Endodermal cell (in vitro differentiated cells): ENCODE measurements at regions not wholly inside any gene's neighbourhood (a gene's known extent, or its start where the extent isn't known, plus 50 kb on each side); places are given as distances from the start of the nearest gene placed in this dataset.

ENCODE experiments used
- DNase-seq: peaks from one replicate; pipeline ENCODE4 v3.0.0-alpha.2; 2017
- H3K27ac ChIP-seq: 2 replicates; pipeline ENCODE4 v1.5.1; 2013; ENCODE audit warnings: mild to moderate bottlenecking, low read depth, low read length, moderate library complexity
- H3K27me3 ChIP-seq: 2 replicates; pipeline ENCODE4 v1.6.1; 2013; ENCODE audit warnings: mild to moderate bottlenecking, low read length, moderate library complexity; ENCODE audit not compliant: insufficient read depth, control insufficient read depth, poor library complexity, severe bottlenecking
- H3K36me3 ChIP-seq: 2 replicates; pipeline ENCODE4 v1.7.0; 2013; ENCODE audit warnings: mild to moderate bottlenecking, low read length, moderate library complexity; ENCODE audit not compliant: control insufficient read depth, insufficient read depth
- H3K4me1 ChIP-seq: one replicate; pipeline ENCODE4 v1.7.0; 2013; ENCODE audit warnings: low read length; ENCODE audit not compliant: control insufficient read depth, insufficient read depth
- H3K4me3 ChIP-seq: 2 replicates; pipeline ENCODE4 v1.5.1; 2013; ENCODE audit warnings: mild to moderate bottlenecking, low read length, moderate library complexity
- H3K9ac ChIP-seq: 2 replicates; pipeline ENCODE4 v1.6.1; 2013; ENCODE audit warnings: mild to moderate bottlenecking, low read length, moderate library complexity; ENCODE audit not compliant: poor library complexity, severe bottlenecking; ENCODE audit errors: extremely low read depth
- H3K9me3 ChIP-seq: 2 replicates; pipeline ENCODE4 v1.6.1; 2013; ENCODE audit warnings: mild to moderate bottlenecking, low read length, moderate library complexity; ENCODE audit not compliant: control insufficient read depth
- H3K27ac Mint-ChIP-seq: 2 replicates; pipeline ENCODE4 v1.8.0; 2020; ENCODE audit warnings: mixed read lengths
- H3K27me3 Mint-ChIP-seq: 2 replicates; pipeline ENCODE4 v1.8.0; 2021; ENCODE audit warnings: mild to moderate bottlenecking, mixed read lengths; ENCODE audit not compliant: insufficient read depth
- H3K36me3 Mint-ChIP-seq: 2 replicates; pipeline ENCODE4 v1.8.0; 2020; ENCODE audit warnings: low read depth, mixed read lengths
- H3K4me1 Mint-ChIP-seq: 2 replicates; pipeline ENCODE4 v1.8.0; 2020; ENCODE audit warnings: mixed read lengths
- H3K4me3 Mint-ChIP-seq: 2 replicates; pipeline ENCODE4 v1.8.0; 2020; ENCODE audit warnings: mild to moderate bottlenecking, moderate library complexity, mixed read lengths
- H3K9me3 Mint-ChIP-seq: 2 replicates; pipeline ENCODE4 v1.8.0; 2020; ENCODE audit warnings: mild to moderate bottlenecking, mixed read lengths
- WGBS, 2 experiments: methylation state at CpG; one replicate each; pipeline versions ENCODE4 v1.1.5 to v1.1.7; 2013; ENCODE audit warnings: missing lambda C conversion rate in 2 of 2, mixed read lengths in 1 of 2; ENCODE audit not compliant: insufficient coverage in 1 of 2, insufficient read length in 1 of 2; 5-methylcytosine and 5-hydroxymethylcytosine counted together
- TF ChIP-seq, protein P1 (sequence below): fragments of 200-600 bp; sonication (generic); conservative IDR thresholded peaks from 2 replicates; pipeline ENCODE4 v1.5.0; 2021; ENCODE audit warnings: antibody characterized with exemption, mild to moderate bottlenecking

- H3K27me3 ChIP-seq, result no peaks in the 10 kb centered on the region
- Mint-ChIP-seq H3K27ac (no peak overlapping the region), H3K9me3 (no peaks in the 10 kb centered on the region), H3K36me3 (no peaks in the 10 kb centered on the region), H3K4me1 (peaks cover 10% of the 10 kb centered on the region), H3K4me3 (no peak overlapping the region), H3K27me3 (peaks cover 17% of the 10 kb centered on the region)
- H3K9me3 ChIP-seq, result no peaks in the 10 kb centered on the region
- no peak overlapping the region for H3K9ac ChIP-seq
- no peak for DNase-seq
- no peak overlapping the region for H3K27ac ChIP-seq
- no peaks in the 10 kb centered on the region for H3K36me3 ChIP-seq
- peaks cover 9% of the 10 kb centered on the region for H3K4me1 ChIP-seq
- 80 to 90% methylated on average over 2 to 5 of the region's 5 CpGs for WGBS, 2 experiments
- H3K4me3 ChIP-seq, result no peak overlapping the region
- TF ChIP-seq, protein P1, sequence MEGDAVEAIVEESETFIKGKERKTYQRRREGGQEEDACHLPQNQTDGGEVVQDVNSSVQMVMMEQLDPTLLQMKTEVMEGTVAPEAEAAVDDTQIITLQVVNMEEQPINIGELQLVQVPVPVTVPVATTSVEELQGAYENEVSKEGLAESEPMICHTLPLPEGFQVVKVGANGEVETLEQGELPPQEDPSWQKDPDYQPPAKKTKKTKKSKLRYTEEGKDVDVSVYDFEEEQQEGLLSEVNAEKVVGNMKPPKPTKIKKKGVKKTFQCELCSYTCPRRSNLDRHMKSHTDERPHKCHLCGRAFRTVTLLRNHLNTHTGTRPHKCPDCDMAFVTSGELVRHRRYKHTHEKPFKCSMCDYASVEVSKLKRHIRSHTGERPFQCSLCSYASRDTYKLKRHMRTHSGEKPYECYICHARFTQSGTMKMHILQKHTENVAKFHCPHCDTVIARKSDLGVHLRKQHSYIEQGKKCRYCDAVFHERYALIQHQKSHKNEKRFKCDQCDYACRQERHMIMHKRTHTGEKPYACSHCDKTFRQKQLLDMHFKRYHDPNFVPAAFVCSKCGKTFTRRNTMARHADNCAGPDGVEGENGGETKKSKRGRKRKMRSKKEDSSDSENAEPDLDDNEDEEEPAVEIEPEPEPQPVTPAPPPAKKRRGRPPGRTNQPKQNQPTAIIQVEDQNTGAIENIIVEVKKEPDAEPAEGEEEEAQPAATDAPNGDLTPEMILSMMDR, result no peak
These were observed 202.0 kb upstream of the EPHA4 start for GRCh38 chr2:221774136-221774535.

GRCh38 chr2:221771297-221771696 lies 199.2 kb upstream of the EPHA4 start:
- Histone ChIP-seq H3K27me3 (peaks cover 11% of the 10 kb centered on the region), H3K9ac (no peak overlapping the region), H3K4me1 (peaks cover 9% of the 10 kb centered on the region), H3K9me3 (no peaks in the 10 kb centered on the region), H3K4me3 (no peak overlapping the region), H3K36me3 (no peaks in the 10 kb centered on the region), H3K27ac (no peak overlapping the region)
- Mint-ChIP-seq H3K9me3 (no peaks in the 10 kb centered on the region), H3K4me1 (peaks cover 10% of the 10 kb centered on the region), H3K4me3 (no peak overlapping the region), H3K27me3 (peaks cover 29% of the 10 kb centered on the region), H3K27ac (no peak overlapping the region), H3K36me3 (no peaks in the 10 kb centered on the region)
- TF ChIP-seq, protein P1, result no peak
- no peak for DNase-seq
- no CpG with 5 or more reads among the region's 1 CpG for WGBS, 2 experiments

- TF ChIP-seq, protein P1, result no peak
- DNase-seq, result no peak
- peaks cover 46% of the 10 kb centered on the region for H3K27me3 ChIP-seq
- no peak overlapping the region for H3K27ac Mint-ChIP-seq
- no peaks in the 10 kb centered on the region for H3K9me3 ChIP-seq
- peaks cover 47% of the 10 kb centered on the region for H3K27me3 Mint-ChIP-seq
- H3K9ac ChIP-seq, result no peak overlapping the region
- no peak overlapping the region for H3K4me3 ChIP-seq
- no peak overlapping the region for H3K27ac ChIP-seq
- H3K36me3 ChIP-seq, result no peaks in the 10 kb centered on the region
- H3K4me1 ChIP-seq, result peaks cover 7% of the 10 kb centered on the region
- no peaks in the 10 kb centered on the region for H3K9me3 Mint-ChIP-seq
- 89 to 93% methylated on average over 6 to 9 of the region's 9 CpGs for WGBS, 2 experiments
- peaks cover 20% of the 10 kb centered on the region for H3K4me1 Mint-ChIP-seq
- no peak overlapping the region for H3K4me3 Mint-ChIP-seq
- no peaks in the 10 kb centered on the region for H3K36me3 Mint-ChIP-seq
These were observed 195.3 kb upstream of the EPHA4 start for GRCh38 chr2:221767106-221768012.
